ENCODE measurements at regions not wholly inside any gene's neighbourhood (a gene's known extent, or its start where the extent isn't known, plus 50 kb on each side); places are given as distances from the start of the nearest gene placed in this dataset.

DNA sequence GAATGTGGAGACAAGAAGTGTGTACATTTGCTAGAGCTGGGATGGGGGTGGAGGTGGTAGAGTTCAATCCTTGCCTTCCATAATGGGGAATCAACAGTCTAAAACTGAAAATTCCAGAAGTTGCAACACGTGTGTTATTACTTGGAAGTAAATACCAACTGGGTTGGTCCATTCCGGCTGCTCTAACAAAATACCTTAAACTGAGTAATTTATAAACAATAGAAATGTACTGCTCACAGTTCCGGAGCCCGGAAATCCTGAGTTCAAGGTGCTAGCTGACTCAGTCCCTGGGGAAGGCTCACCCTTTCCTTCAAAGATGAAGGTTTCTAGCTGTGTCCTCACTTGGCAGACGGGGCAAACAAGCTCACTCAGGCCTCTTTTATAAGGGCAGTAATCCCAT is 59.0 kb downstream of the RIN2 start:
- DNase-seq (ENCODE audit: low spot score) (no peak), ATAC-seq (no peak)
- Histone ChIP-seq H3K36me3 (ENCODE audit: insufficient read depth) (no peaks in the 10 kb centered on the region), H3K27ac (ENCODE audit: low read depth) (no peak overlapping the region), H3K79me2 (replicated peaks; ENCODE audit: insufficient read depth) (no peaks in the 10 kb centered on the region), H3K9me2 (ENCODE audit: insufficient read depth) (0 out of 2 replicates have a peak, but pooled peaks cover 2% of the 10 kb centered on the region), H3F3A (replicated peaks; ENCODE audit: low read depth) (no peaks in the 10 kb centered on the region), H4K20me1 (replicated peaks; ENCODE audit: insufficient read depth) (no peaks in the 10 kb centered on the region), H3K4me1 (ENCODE audit: insufficient read depth) (no peaks in the 10 kb centered on the region), H3K27me3 (ENCODE audit: insufficient read depth) (no peaks in the 10 kb centered on the region), H2AFZ (no peak overlapping the region), H3K4me3 (no peak overlapping the region), H3K4me2 (no peak overlapping the region)
- Mint-ChIP-seq H3K27ac (no peak overlapping the region), H3K27me3 (ENCODE audit: insufficient read depth, low read depth, poor library complexity) (no peaks in the 10 kb centered on the region), H3K9me3 (no peaks in the 10 kb centered on the region), H3K36me3 (ENCODE audit: low read depth) (no peaks in the 10 kb centered on the region), H3K4me3 (no peak overlapping the region), H3K4me1 (peaks cover 4% of the 10 kb centered on the region; the same call in 2 of the 3 replicates)
- TF ChIP-seq STAT1 (IDR thresholded peaks at IDR 0.05; ENCODE audit: unreplicated experiment) (no peak), POLR2AphosphoS5 (IDR thresholded peaks at IDR 0.05; ENCODE audit: low read depth) (no peak), ZNF462 (CRISPR knock-in tag; IDR thresholded peaks at IDR 0.05) (no peak), EZH2 (IDR thresholded peaks at IDR 0.05; ENCODE audit: low read depth, unreplicated experiment) (no peak)
- TF ChIP-seq, protein P1, sequence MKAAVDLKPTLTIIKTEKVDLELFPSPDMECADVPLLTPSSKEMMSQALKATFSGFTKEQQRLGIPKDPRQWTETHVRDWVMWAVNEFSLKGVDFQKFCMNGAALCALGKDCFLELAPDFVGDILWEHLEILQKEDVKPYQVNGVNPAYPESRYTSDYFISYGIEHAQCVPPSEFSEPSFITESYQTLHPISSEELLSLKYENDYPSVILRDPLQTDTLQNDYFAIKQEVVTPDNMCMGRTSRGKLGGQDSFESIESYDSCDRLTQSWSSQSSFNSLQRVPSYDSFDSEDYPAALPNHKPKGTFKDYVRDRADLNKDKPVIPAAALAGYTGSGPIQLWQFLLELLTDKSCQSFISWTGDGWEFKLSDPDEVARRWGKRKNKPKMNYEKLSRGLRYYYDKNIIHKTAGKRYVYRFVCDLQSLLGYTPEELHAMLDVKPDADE (IDR thresholded peaks at IDR 0.05), result no peak
- TF ChIP-seq, protein P2, sequence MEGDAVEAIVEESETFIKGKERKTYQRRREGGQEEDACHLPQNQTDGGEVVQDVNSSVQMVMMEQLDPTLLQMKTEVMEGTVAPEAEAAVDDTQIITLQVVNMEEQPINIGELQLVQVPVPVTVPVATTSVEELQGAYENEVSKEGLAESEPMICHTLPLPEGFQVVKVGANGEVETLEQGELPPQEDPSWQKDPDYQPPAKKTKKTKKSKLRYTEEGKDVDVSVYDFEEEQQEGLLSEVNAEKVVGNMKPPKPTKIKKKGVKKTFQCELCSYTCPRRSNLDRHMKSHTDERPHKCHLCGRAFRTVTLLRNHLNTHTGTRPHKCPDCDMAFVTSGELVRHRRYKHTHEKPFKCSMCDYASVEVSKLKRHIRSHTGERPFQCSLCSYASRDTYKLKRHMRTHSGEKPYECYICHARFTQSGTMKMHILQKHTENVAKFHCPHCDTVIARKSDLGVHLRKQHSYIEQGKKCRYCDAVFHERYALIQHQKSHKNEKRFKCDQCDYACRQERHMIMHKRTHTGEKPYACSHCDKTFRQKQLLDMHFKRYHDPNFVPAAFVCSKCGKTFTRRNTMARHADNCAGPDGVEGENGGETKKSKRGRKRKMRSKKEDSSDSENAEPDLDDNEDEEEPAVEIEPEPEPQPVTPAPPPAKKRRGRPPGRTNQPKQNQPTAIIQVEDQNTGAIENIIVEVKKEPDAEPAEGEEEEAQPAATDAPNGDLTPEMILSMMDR (conservative IDR thresholded peaks at IDR 0.05; ENCODE audit: low read depth in 2 of 2), result no peak

Measured in GM23338 (cell line).